ENCODE measurements at regions not wholly inside any gene's neighbourhood (a gene's known extent, or its start where the extent isn't known, plus 50 kb on each side); places are given as distances from the start of the nearest gene placed in this dataset.

DNA sequence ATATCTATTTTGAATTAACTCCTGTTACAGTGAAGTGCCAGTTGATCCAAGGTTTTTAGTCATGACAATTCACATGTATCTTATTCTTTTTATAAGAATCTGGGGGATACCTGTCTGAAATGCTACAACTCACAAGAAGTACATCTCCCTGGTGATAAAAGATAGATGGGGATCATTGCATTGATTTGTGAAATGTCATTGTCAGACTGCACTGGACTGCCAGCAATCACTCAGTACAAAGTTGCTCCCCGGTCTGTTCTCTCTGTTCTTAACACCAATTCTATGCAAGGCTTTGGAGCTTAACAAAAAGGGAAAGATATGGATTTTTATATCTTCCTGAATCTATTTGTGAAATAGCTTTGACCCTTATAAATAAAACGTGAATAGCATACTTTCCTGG is 171.8 kb upstream of the PCSK5 start:
- TF ChIP-seq, protein P1, sequence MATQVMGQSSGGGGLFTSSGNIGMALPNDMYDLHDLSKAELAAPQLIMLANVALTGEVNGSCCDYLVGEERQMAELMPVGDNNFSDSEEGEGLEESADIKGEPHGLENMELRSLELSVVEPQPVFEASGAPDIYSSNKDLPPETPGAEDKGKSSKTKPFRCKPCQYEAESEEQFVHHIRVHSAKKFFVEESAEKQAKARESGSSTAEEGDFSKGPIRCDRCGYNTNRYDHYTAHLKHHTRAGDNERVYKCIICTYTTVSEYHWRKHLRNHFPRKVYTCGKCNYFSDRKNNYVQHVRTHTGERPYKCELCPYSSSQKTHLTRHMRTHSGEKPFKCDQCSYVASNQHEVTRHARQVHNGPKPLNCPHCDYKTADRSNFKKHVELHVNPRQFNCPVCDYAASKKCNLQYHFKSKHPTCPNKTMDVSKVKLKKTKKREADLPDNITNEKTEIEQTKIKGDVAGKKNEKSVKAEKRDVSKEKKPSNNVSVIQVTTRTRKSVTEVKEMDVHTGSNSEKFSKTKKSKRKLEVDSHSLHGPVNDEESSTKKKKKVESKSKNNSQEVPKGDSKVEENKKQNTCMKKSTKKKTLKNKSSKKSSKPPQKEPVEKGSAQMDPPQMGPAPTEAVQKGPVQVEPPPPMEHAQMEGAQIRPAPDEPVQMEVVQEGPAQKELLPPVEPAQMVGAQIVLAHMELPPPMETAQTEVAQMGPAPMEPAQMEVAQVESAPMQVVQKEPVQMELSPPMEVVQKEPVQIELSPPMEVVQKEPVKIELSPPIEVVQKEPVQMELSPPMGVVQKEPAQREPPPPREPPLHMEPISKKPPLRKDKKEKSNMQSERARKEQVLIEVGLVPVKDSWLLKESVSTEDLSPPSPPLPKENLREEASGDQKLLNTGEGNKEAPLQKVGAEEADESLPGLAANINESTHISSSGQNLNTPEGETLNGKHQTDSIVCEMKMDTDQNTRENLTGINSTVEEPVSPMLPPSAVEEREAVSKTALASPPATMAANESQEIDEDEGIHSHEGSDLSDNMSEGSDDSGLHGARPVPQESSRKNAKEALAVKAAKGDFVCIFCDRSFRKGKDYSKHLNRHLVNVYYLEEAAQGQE (IDR thresholded peaks at IDR 0.05; ENCODE audit: low read depth), result no peak
- TF ChIP-seq RAD21 (IDR thresholded peaks at IDR 0.05; ENCODE audit: low read depth), result no peak
- TF ChIP-seq, protein P2, sequence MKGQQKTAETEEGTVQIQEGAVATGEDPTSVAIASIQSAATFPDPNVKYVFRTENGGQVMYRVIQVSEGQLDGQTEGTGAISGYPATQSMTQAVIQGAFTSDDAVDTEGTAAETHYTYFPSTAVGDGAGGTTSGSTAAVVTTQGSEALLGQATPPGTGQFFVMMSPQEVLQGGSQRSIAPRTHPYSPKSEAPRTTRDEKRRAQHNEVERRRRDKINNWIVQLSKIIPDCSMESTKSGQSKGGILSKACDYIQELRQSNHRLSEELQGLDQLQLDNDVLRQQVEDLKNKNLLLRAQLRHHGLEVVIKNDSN (IDR thresholded peaks at IDR 0.05), result no peak
- TF ChIP-seq TAF1 (IDR thresholded peaks at IDR 0.05; ENCODE audit: low read depth), result no peak

All from Ishikawa (cell line).